ENCODE measurements at regions not wholly inside any gene's neighbourhood (a gene's known extent, or its start where the extent isn't known, plus 50 kb on each side); places are given as distances from the start of the nearest gene placed in this dataset.

DNA sequence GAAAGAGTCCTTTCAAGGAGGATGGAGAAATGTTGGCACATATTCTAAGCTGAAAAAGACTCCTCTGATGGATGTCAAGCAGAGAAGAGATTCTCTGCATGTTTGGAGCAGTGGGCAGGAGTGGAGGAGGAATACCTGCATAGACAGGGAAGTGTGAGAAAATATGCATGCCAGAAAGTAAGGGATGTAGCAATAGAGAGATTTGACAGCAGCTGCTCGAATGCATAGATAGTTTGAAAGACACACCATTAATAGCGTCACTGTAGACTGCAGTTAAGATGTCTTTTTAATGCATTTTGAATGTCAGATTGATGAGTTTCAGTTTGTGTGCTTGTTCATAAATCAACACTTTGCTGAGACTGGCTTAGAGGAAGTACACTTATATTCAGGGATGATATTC, 169.9 kb upstream of the POT1 start:
- no peak for DNase-seq (ENCODE audit: low spot score)
- TF ChIP-seq ZNF331 (CRISPR knock-in tag; IDR thresholded peaks at IDR 0.05; ENCODE audit: low read depth), result no peak
- no peak for TF ChIP-seq ZNF462 (CRISPR knock-in tag; IDR thresholded peaks at IDR 0.05)
- TF ChIP-seq JUNB (IDR thresholded peaks at IDR 0.05; ENCODE audit: unreplicated experiment), result no peak
- TF ChIP-seq POLR2AphosphoS5 (IDR thresholded peaks at IDR 0.05; ENCODE audit: low read depth), result no peak
- no peak for TF ChIP-seq EZH2 (IDR thresholded peaks at IDR 0.05; ENCODE audit: low read depth, unreplicated experiment)
- TF ChIP-seq CTCF (conservative IDR thresholded peaks at IDR 0.05; ENCODE audit: low read depth in 2 of 2), result no peak
- Histone ChIP-seq H2AFZ (no peak overlapping the region), H3K36me3 (ENCODE audit: insufficient read depth) (no peaks in the 10 kb centered on the region), H4K20me1 (replicated peaks; ENCODE audit: insufficient read depth) (no peaks in the 10 kb centered on the region), H3K4me2 (no peak overlapping the region), H3K27ac (ENCODE audit: low read depth) (no peak overlapping the region), H3K4me1 (ENCODE audit: insufficient read depth) (peaks cover 5% of the 10 kb centered on the region; the same call in 1 of the 2 replicates), H3F3A (replicated peaks; ENCODE audit: low read depth) (no peaks in the 10 kb centered on the region), H3K4me3 (no peak overlapping the region), H3K27me3 (ENCODE audit: insufficient read depth) (no peaks in the 10 kb centered on the region), H3K9me2 (ENCODE audit: insufficient read depth) (no peaks in the 10 kb centered on the region), H3K79me2 (replicated peaks; ENCODE audit: insufficient read depth) (no peaks in the 10 kb centered on the region)
- Mint-ChIP-seq H3K4me1 (peaks cover 4% of the 10 kb centered on the region; the same call in 2 of the 3 replicates), H3K4me3 (no peak overlapping the region), H3K9me3 (no peaks in the 10 kb centered on the region), H3K27me3 (ENCODE audit: insufficient read depth, low read depth, poor library complexity) (peaks cover 2% of the 10 kb centered on the region), H3K36me3 (ENCODE audit: low read depth) (no peaks in the 10 kb centered on the region), H3K27ac (no peak overlapping the region)
- ATAC-seq, result no peak

All from GM23338 (cell line).